K562 (cell line): ENCODE measurements at regions not wholly inside any gene's neighbourhood (a gene's known extent, or its start where the extent isn't known, plus 50 kb on each side); places are given as distances from the start of the nearest gene placed in this dataset.

Experiments used
- BCOR ChIP-seq: fragments of 450-650 bp; IDR thresholded peaks from 2 replicates; pipeline ENCODE4 v1.6.1; 2016
- CHD1 ChIP-seq: fragments of 200-600 bp; sonication (generic); IDR thresholded peaks from one replicate; pipeline ENCODE4 v1.6.1; 2012; ENCODE audit warnings: mild to moderate bottlenecking, moderate library complexity, low read length, inconsistent platforms
- MBD2 ChIP-seq: sonication (generic); IDR thresholded peaks from 2 replicates; pipeline ENCODE4 v1.6.1; 2016; ENCODE audit warnings: low read depth, borderline replicate concordance
- MTA2 ChIP-seq: fragments of 450-650 bp; IDR thresholded peaks from 2 replicates; pipeline ENCODE4 v1.6.1; 2016; ENCODE audit warnings: low read depth
- NFIC ChIP-seq: fragments of 450-650 bp; IDR thresholded peaks from 2 replicates; pipeline ENCODE4 v1.6.1; 2017; ENCODE audit warnings: mild to moderate bottlenecking, inconsistent platforms
- RFX5 ChIP-seq: IDR thresholded peaks from 2 replicates; pipeline ENCODE4 v1.6.1; 2011; ENCODE audit warnings: low read depth, mild to moderate bottlenecking, improper control_type of control experiment, low read length
- TF ChIP-seq, protein P1 (sequence below): fragments of 250-450 bp; sonication (Bioruptor Pico); IDR thresholded peaks from 2 replicates; pipeline ENCODE4 v1.9.0; 2021; ENCODE audit warnings: mild to moderate bottlenecking

DNA sequence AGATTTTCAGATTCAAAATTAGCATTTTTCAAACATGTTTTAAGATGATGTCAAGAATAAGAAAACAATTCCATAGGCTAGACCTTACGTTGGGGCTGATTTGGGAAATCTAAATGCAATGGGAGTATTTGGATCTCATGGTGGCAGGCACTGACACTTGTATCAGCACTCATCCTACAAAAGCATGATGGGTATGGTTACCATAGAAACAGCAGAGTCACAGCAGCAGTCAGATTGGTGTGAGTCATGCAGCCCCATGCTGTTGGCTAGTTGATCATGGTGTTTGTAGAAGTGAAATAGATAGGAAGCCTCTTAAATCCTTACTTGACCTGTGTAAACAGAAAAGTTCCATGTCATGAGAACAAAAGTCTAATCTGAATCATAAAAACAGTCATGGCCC, 1637.3 kb upstream of the PABPC4L start:
- TF ChIP-seq MTA2 (no peak), MBD2 (no peak), BCOR (no peak), CHD1 (no peak), RFX5 (no peak), NFIC (no peak)
- TF ChIP-seq, protein P1, sequence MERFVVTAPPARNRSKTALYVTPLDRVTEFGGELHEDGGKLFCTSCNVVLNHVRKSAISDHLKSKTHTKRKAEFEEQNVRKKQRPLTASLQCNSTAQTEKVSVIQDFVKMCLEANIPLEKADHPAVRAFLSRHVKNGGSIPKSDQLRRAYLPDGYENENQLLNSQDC (CRISPR knock-in tag), result no peak
